GM18517 (cell line): ENCODE measurements at regions not wholly inside any gene's neighbourhood (a gene's known extent, or its start where the extent isn't known, plus 50 kb on each side); places are given as distances from the start of the nearest gene placed in this dataset.
"Not testable (repeated sequence)": the region's sequence is repeated elsewhere in the genome, so short reads cannot be mapped to it uniquely, and the experiment has no call there.

Experiments used
- ATAC-seq: cut with Tn5 transposase; IDR thresholded peaks from one replicate; pipeline ENCODE4 v1.9.1; 2021; ENCODE audit warnings: mild to moderate bottlenecking, moderate library complexity; ENCODE audit not compliant: unreplicated experiment

- ATAC-seq, result no peak
Observed at GRCh38 chr7:114364151-114364550, 50.5 kb upstream of the FOXP2 start.

- no peak for ATAC-seq
Observed at GRCh38 chr7:114363292-114363691, 51.3 kb upstream of the FOXP2 start.

GRCh38 chr7:114358911-114359310 lies 55.7 kb upstream of the FOXP2 start:
- ATAC-seq, result no peak

- ATAC-seq, result no peak
Observed at GRCh38 chr7:114356133-114356532, 58.5 kb upstream of the FOXP2 start.

- no peak for ATAC-seq
Observed at GRCh38 chr7:114354306-114354705, 60.3 kb upstream of the FOXP2 start.

GRCh38 chr7:114345494-114345893 lies 69.1 kb upstream of the FOXP2 start:
- no peak for ATAC-seq

GRCh38 chr7:114343949-114344708 lies 70.5 kb upstream of the FOXP2 start:
- ATAC-seq, result no peak

GRCh38 chr7:114342431-114343179 lies 72.0 kb upstream of the FOXP2 start:
- ATAC-seq, result no peak

GRCh38 chr7:114341648-114342047 lies 73.0 kb upstream of the FOXP2 start:
- no peak for ATAC-seq

- ATAC-seq, result no peak
Observed at GRCh38 chr7:114334989-114335388, 79.6 kb upstream of the FOXP2 start.

- not testable (repeated sequence) for ATAC-seq
Observed at GRCh38 chr7:114329458-114329857, 85.2 kb upstream of the FOXP2 start.

GRCh38 chr7:114317450-114318098 lies 97.0 kb upstream of the FOXP2 start:
- ATAC-seq, result no peak

GRCh38 chr7:114312649-114313048 lies 102.0 kb upstream of the FOXP2 start:
- ATAC-seq, result no peak

- ATAC-seq, result no peak
Observed at GRCh38 chr7:114310345-114311110, 104.1 kb upstream of the FOXP2 start.

GRCh38 chr7:114309729-114310128 lies 104.9 kb upstream of the FOXP2 start:
- ATAC-seq, result no peak

GRCh38 chr7:114303301-114303700 lies 111.3 kb upstream of the FOXP2 start:
- ATAC-seq, result no peak

GRCh38 chr7:114302858-114303257 lies 111.8 kb upstream of the FOXP2 start:
- ATAC-seq, result no peak

- ATAC-seq, result no peak
Observed at GRCh38 chr7:114298011-114298410, 116.6 kb upstream of the FOXP2 start.

GRCh38 chr7:114297121-114297520 lies 117.5 kb upstream of the FOXP2 start:
- no peak for ATAC-seq

GRCh38 chr7:114295522-114295921 lies 119.1 kb upstream of the FOXP2 start:
- ATAC-seq, result no peak

GRCh38 chr7:114294036-114294435 lies 120.6 kb upstream of the FOXP2 start:
- ATAC-seq, result no peak
